G401.6 (cell line): ENCODE measurements at regions not wholly inside any gene's neighbourhood (a gene's known extent, or its start where the extent isn't known, plus 50 kb on each side); places are given as distances from the start of the nearest gene placed in this dataset.

Experiments
- FAIRE-seq: peaks from 2 replicates; lab custom pipeline; 2012; peaks lifted over from hg19 to GRCh38; lab: Jason Lieb, UNC

GRCh38 chr1:218679988-218680748 is 335.0 kb downstream of the TGFB2 start:
- no peak for FAIRE-seq

- no peak for FAIRE-seq
Measured at GRCh38 chr1:218683242-218683641, 338.1 kb downstream of the TGFB2 start.

- FAIRE-seq = no peak
Measured at GRCh38 chr1:218686258-218686657, 341.1 kb downstream of the TGFB2 start.

- FAIRE-seq = no peak
Measured at GRCh38 chr1:218686761-218687160, 341.6 kb downstream of the TGFB2 start.

GRCh38 chr1:218692808-218693207 is 347.7 kb downstream of the TGFB2 start:
- no peak for FAIRE-seq

- no peak for FAIRE-seq
Measured at GRCh38 chr1:218693599-218693998, 348.5 kb downstream of the TGFB2 start.

GRCh38 chr1:218694085-218694484 is 348.9 kb downstream of the TGFB2 start:
- FAIRE-seq = no peak

GRCh38 chr1:218694636-218695035 is 349.5 kb downstream of the TGFB2 start:
- no peak for FAIRE-seq

- FAIRE-seq = no peak
Measured at GRCh38 chr1:218695525-218695924, 350.4 kb downstream of the TGFB2 start.

- FAIRE-seq = no peak
Measured at GRCh38 chr1:218698141-218698540, 353.0 kb downstream of the TGFB2 start.

- no peak for FAIRE-seq
Measured at GRCh38 chr1:218699421-218699820, 354.3 kb downstream of the TGFB2 start.

- FAIRE-seq = no peak
Measured at GRCh38 chr1:218699865-218700264, 354.7 kb downstream of the TGFB2 start.

GRCh38 chr1:218700666-218701065 is 355.5 kb downstream of the TGFB2 start:
- no peak for FAIRE-seq

GRCh38 chr1:218701131-218701530 is 356.0 kb downstream of the TGFB2 start:
- FAIRE-seq = no peak

- no peak for FAIRE-seq
Measured at GRCh38 chr1:218702775-218703174, 357.6 kb downstream of the TGFB2 start.

- no peak for FAIRE-seq
Measured at GRCh38 chr1:218703836-218704235, 358.7 kb downstream of the TGFB2 start.

- FAIRE-seq = no peak
Measured at GRCh38 chr1:218705391-218705790, 360.3 kb downstream of the TGFB2 start.

- no peak for FAIRE-seq
Measured at GRCh38 chr1:218705911-218706893, 361.1 kb downstream of the TGFB2 start.

GRCh38 chr1:218711001-218711400 is 365.9 kb downstream of the TGFB2 start:
- FAIRE-seq = no peak

GRCh38 chr1:218711884-218712674 is 366.9 kb downstream of the TGFB2 start:
- no peak for FAIRE-seq

GRCh38 chr1:218712677-218713076 is 367.5 kb downstream of the TGFB2 start:
- FAIRE-seq = no peak

- FAIRE-seq = no peak
Measured at GRCh38 chr1:218715961-218716669, 371.0 kb downstream of the TGFB2 start.
